ENCODE measurements at regions not wholly inside any gene's neighbourhood (a gene's known extent, or its start where the extent isn't known, plus 50 kb on each side); places are given as distances from the start of the nearest gene placed in this dataset.

GRCh38 chr4:165709516-165709915 lies 163.5 kb upstream of the TLL1 start:
- no peak for TF ChIP-seq CTCF (IDR thresholded peaks at IDR 0.05; ENCODE audit: control insufficient read depth, insufficient read depth, low read depth, low read length, missing control alignments)
- no peak for DNase-seq (ENCODE audit: low read depth)
- no peak overlapping the region for H3K4me3 ChIP-seq (ENCODE audit: control insufficient read depth, low read depth, low read length)

- DNase-seq (ENCODE audit: low read depth), result no peak
- H3K4me3 ChIP-seq (ENCODE audit: control insufficient read depth, low read depth, low read length), result no peak overlapping the region
- no peak for TF ChIP-seq CTCF (IDR thresholded peaks at IDR 0.05; ENCODE audit: control insufficient read depth, insufficient read depth, low read depth, low read length, missing control alignments)
These were observed 163.0 kb upstream of the TLL1 start for GRCh38 chr4:165709973-165710526.

GRCh38 chr4:165711436-165711835 lies 161.6 kb upstream of the TLL1 start:
- DNase-seq (ENCODE audit: low read depth), result no peak
- no peak overlapping the region for H3K4me3 ChIP-seq (ENCODE audit: control insufficient read depth, low read depth, low read length)
- TF ChIP-seq CTCF (IDR thresholded peaks at IDR 0.05; ENCODE audit: control insufficient read depth, insufficient read depth, low read depth, low read length, missing control alignments), result no peak

- no peak overlapping the region for H3K4me3 ChIP-seq (ENCODE audit: control insufficient read depth, low read depth, low read length)
- TF ChIP-seq CTCF (IDR thresholded peaks at IDR 0.05; ENCODE audit: control insufficient read depth, insufficient read depth, low read depth, low read length, missing control alignments), result no peak
- no peak for DNase-seq (ENCODE audit: low read depth)
These were observed 161.1 kb upstream of the TLL1 start for GRCh38 chr4:165711912-165712311.

- no peak for DNase-seq (ENCODE audit: low read depth)
- H3K4me3 ChIP-seq (ENCODE audit: control insufficient read depth, low read depth, low read length), result no peak overlapping the region
- TF ChIP-seq CTCF (IDR thresholded peaks at IDR 0.05; ENCODE audit: control insufficient read depth, insufficient read depth, low read depth, low read length, missing control alignments), result no peak
These were observed 158.4 kb upstream of the TLL1 start for GRCh38 chr4:165714650-165715049.

GRCh38 chr4:165715211-165715610 lies 157.8 kb upstream of the TLL1 start:
- no peak for DNase-seq (ENCODE audit: low read depth)
- no peak for TF ChIP-seq CTCF (IDR thresholded peaks at IDR 0.05; ENCODE audit: control insufficient read depth, insufficient read depth, low read depth, low read length, missing control alignments)
- H3K4me3 ChIP-seq (ENCODE audit: control insufficient read depth, low read depth, low read length), result no peak overlapping the region

GRCh38 chr4:165715989-165716388 lies 157.0 kb upstream of the TLL1 start:
- H3K4me3 ChIP-seq (ENCODE audit: control insufficient read depth, low read depth, low read length), result no peak overlapping the region
- no peak for DNase-seq (ENCODE audit: low read depth)
- TF ChIP-seq CTCF (IDR thresholded peaks at IDR 0.05; ENCODE audit: control insufficient read depth, insufficient read depth, low read depth, low read length, missing control alignments), result no peak
